Stimulated activated CD8-positive, alpha-beta memory T cell treated with anti-CD3 and anti-CD28 coated beads, Interleukin-4, amount 100 ng/mL, for 1 hour (primary cell): ENCODE measurements at regions not wholly inside any gene's neighbourhood (a gene's known extent, or its start where the extent isn't known, plus 50 kb on each side); places are given as distances from the start of the nearest gene placed in this dataset.
"Not testable (repeated sequence)": the region's sequence is repeated elsewhere in the genome, so short reads cannot be mapped to it uniquely, and the experiment has no call there.

ENCODE experiments used
- DNase-seq, 2 donors: peaks; one replicate each; pipeline ENCODE4 v3.0.0-alpha.2; 2020; ENCODE audit warnings: low read depth in 2 of 2, low spot score in 1 of 2

GRCh38 chr5:72599519-72600370 is 92.5 kb upstream of the ZNF366 start:
- DNase-seq, result no peak

- DNase-seq, result no peak
Observed at GRCh38 chr5:72599065-72599433, 91.8 kb upstream of the ZNF366 start.

- no peak for DNase-seq
Observed at GRCh38 chr5:72598401-72599064, 91.3 kb upstream of the ZNF366 start.

- DNase-seq, result no peak
Observed at GRCh38 chr5:72597456-72597948, 90.3 kb upstream of the ZNF366 start.

- no peak for DNase-seq
Observed at GRCh38 chr5:72596956-72597355, 89.7 kb upstream of the ZNF366 start.

- no peak for DNase-seq
Observed at GRCh38 chr5:72588640-72589039, 81.4 kb upstream of the ZNF366 start.

- DNase-seq, result no peak
Observed at GRCh38 chr5:72587661-72588308, 80.6 kb upstream of the ZNF366 start.

- no peak for DNase-seq
Observed at GRCh38 chr5:72586788-72587530, 79.7 kb upstream of the ZNF366 start.

- no peak for DNase-seq
Observed at GRCh38 chr5:72584466-72584865, 77.3 kb upstream of the ZNF366 start.

- DNase-seq, result not testable (repeated sequence)
Observed at GRCh38 chr5:72579290-72579689, 72.1 kb upstream of the ZNF366 start.

GRCh38 chr5:72572236-72572765 is 65.1 kb upstream of the ZNF366 start:
- DNase-seq, result no peak

- no peak for DNase-seq
Observed at GRCh38 chr5:72569408-72569944, 62.3 kb upstream of the ZNF366 start.

GRCh38 chr5:72566746-72567145 is 59.5 kb upstream of the ZNF366 start:
- DNase-seq, result no peak

- DNase-seq, result no peak
Observed at GRCh38 chr5:72565513-72566289, 58.5 kb upstream of the ZNF366 start.

GRCh38 chr5:72562717-72563116 is 55.5 kb upstream of the ZNF366 start:
- DNase-seq, result no peak

- DNase-seq, result no peak
Observed at GRCh38 chr5:72561148-72561972, 54.1 kb upstream of the ZNF366 start.

- no peak for DNase-seq
Observed at GRCh38 chr5:72559866-72560766, 52.9 kb upstream of the ZNF366 start.

- no peak for DNase-seq
Observed at GRCh38 chr5:72558383-72558782, 51.2 kb upstream of the ZNF366 start.
